Thymus (tissue), 11 donors: ENCODE measurements at regions not wholly inside any gene's neighbourhood (a gene's known extent, or its start where the extent isn't known, plus 50 kb on each side); places are given as distances from the start of the nearest gene placed in this dataset.

ENCODE experiments used
- DNase-seq, 9 donors: peaks; one replicate each; pipeline ENCODE4 v3.0.0-alpha.2; 2013; ENCODE audit warnings: low spot score in 9 of 9, low read depth in 6 of 9, missing footprints in 1 of 9
- H3K27ac ChIP-seq, 2 donors: one replicate each; pipeline ENCODE4 v1.5.1; 2013; ENCODE audit warnings: control low read depth in 1 of 2, low read depth in 1 of 2, low read length in 1 of 2, mild to moderate bottlenecking in 1 of 2, moderate library complexity in 1 of 2
- H3K27me3 ChIP-seq, 2 donors: one replicate each; pipeline ENCODE4 v1.5.1; 2013; ENCODE audit warnings: low read length in 1 of 2; ENCODE audit not compliant: control insufficient read depth in 2 of 2, insufficient read depth in 1 of 2
- H3K36me3 ChIP-seq, 2 donors: one replicate each; pipeline ENCODE4 v1.5.1; 2013; ENCODE audit warnings: low read length in 1 of 2, mild to moderate bottlenecking in 1 of 2, moderate library complexity in 1 of 2; ENCODE audit not compliant: control insufficient read depth in 2 of 2, insufficient read depth in 2 of 2
- H3K4me1 ChIP-seq, 2 donors: one replicate each; pipeline ENCODE4 v1.5.1; 2013; ENCODE audit warnings: low read length in 2 of 2; ENCODE audit not compliant: control insufficient read depth in 2 of 2, insufficient read depth in 2 of 2
- H3K4me3 ChIP-seq, 2 donors: one replicate each; pipeline ENCODE4 v1.5.1; 2013; ENCODE audit warnings: low read length in 2 of 2, control low read depth in 1 of 2, mild to moderate bottlenecking in 1 of 2
- H3K9me3 ChIP-seq, 2 donors: one replicate each; pipeline ENCODE4 v1.5.1; 2013; ENCODE audit warnings: low read length in 1 of 2, mild to moderate bottlenecking in 1 of 2; ENCODE audit not compliant: control insufficient read depth in 2 of 2, insufficient read depth in 1 of 2
- WGBS: extraction: QIAGEN DNeasy Blood & Tissue Kit; methylation state at CpG from one replicate; pipeline ENCODE4 v1.1.7; 2013; 5-methylcytosine and 5-hydroxymethylcytosine counted together
- donor health status: healthy.

- DNase-seq = peak; percentile 98 to 100 (median 100)
- Histone ChIP-seq H3K27ac (peak overlapping the region; percentile 95 to 96), H3K27me3 (no peaks in the 10 kb centered on the region), H3K36me3 (peaks cover 4 to 10% of the 10 kb centered on the region in 2 donors), H3K4me1 (peaks cover 31 to 50% of the 10 kb centered on the region in 2 donors), H3K9me3 (peaks cover 0 to 1% of the 10 kb centered on the region in 2 donors), H3K4me3 (peak overlapping the region; percentile 91 to 95)
- 3% methylated on average over 80 of the region's 80 CpGs for WGBS
Observed at GRCh38 chr17:409848-410542, 57.4 kb upstream of the RPH3AL start.

- 80% methylated on average over 16 of the region's 16 CpGs for WGBS
Observed at GRCh38 chr17:409308-409847, 56.8 kb upstream of the RPH3AL start.

GRCh38 chr17:404703-405102 lies 52.1 kb upstream of the RPH3AL start:
- Histone ChIP-seq H3K4me1 (peaks cover 5 to 6% of the 10 kb centered on the region in 2 donors), H3K36me3 (peaks cover 0 to 6% of the 10 kb centered on the region in 2 donors)
- WGBS = 95% methylated on average over 7 of the region's 7 CpGs

More at GRCh38 chr17:409308-409847, 56.8 kb upstream of the RPH3AL start:
- H3K27ac ChIP-seq = peak overlapping the region; percentile 26 to 68
- H3K9me3 ChIP-seq = no peaks in the 10 kb centered on the region
- no peak for DNase-seq
- peak overlapping the region; percentile 48 to 52 for H3K4me3 ChIP-seq
- H3K4me1 ChIP-seq = peaks cover 31 to 44% of the 10 kb centered on the region in 2 donors
- peaks cover 0 to 6% of the 10 kb centered on the region in 2 donors for H3K36me3 ChIP-seq
- no peaks in the 10 kb centered on the region for H3K27me3 ChIP-seq

More at GRCh38 chr17:404703-405102, 52.1 kb upstream of the RPH3AL start:
- Histone ChIP-seq H3K4me3 (no peak overlapping the region), H3K27me3 (no peaks in the 10 kb centered on the region), H3K9me3 (no peaks in the 10 kb centered on the region), H3K27ac (no peak overlapping the region)
- DNase-seq = no peak
